ENCODE measurements at regions not wholly inside any gene's neighbourhood (a gene's known extent, or its start where the extent isn't known, plus 50 kb on each side); places are given as distances from the start of the nearest gene placed in this dataset.

- no peak for TF ChIP-seq CTCF (IDR thresholded peaks at IDR 0.05)
- TF ChIP-seq EZH2 (IDR thresholded peaks at IDR 0.05; ENCODE audit: borderline replicate concordance, insufficient read depth, low read depth, low read length, poor library complexity, severe bottlenecking) = no peak
Observed at GRCh38 chr4:126859872-126860271, 772.9 kb upstream of the INTU start.

All from B cell (primary cell).